HG03442 (cell line): ENCODE measurements at regions not wholly inside any gene's neighbourhood (a gene's known extent, or its start where the extent isn't known, plus 50 kb on each side); places are given as distances from the start of the nearest gene placed in this dataset.
"Not testable (repeated sequence)": the region's sequence is repeated elsewhere in the genome, so short reads cannot be mapped to it uniquely, and the experiment has no call there.

Experiments used
- ATAC-seq: cut with Tn5 transposase; IDR thresholded peaks from one replicate; pipeline ENCODE4 v1.9.1; 2021; ENCODE audit warnings: mild to moderate bottlenecking, moderate library complexity; ENCODE audit not compliant: unreplicated experiment

- no peak for ATAC-seq
These were observed 92.3 kb upstream of the CD44 start for GRCh38 chr11:35046681-35047080.

GRCh38 chr11:35047179-35047578 is 91.8 kb upstream of the CD44 start:
- ATAC-seq = no peak

GRCh38 chr11:35047769-35048168 is 91.2 kb upstream of the CD44 start:
- no peak for ATAC-seq

GRCh38 chr11:35048346-35048745 is 90.6 kb upstream of the CD44 start:
- ATAC-seq = not testable (repeated sequence)

- no peak for ATAC-seq
These were observed 89.0 kb upstream of the CD44 start for GRCh38 chr11:35049859-35050531.

- ATAC-seq = no peak
These were observed 88.4 kb upstream of the CD44 start for GRCh38 chr11:35050541-35050995.

GRCh38 chr11:35056391-35057093 is 82.4 kb upstream of the CD44 start:
- no peak for ATAC-seq

GRCh38 chr11:35057926-35058668 is 80.9 kb upstream of the CD44 start:
- ATAC-seq = no peak

GRCh38 chr11:35058669-35059434 is 80.1 kb upstream of the CD44 start:
- no peak for ATAC-seq

- ATAC-seq = no peak
These were observed 77.2 kb upstream of the CD44 start for GRCh38 chr11:35061516-35062440.

- ATAC-seq = no peak
These were observed 75.5 kb upstream of the CD44 start for GRCh38 chr11:35063488-35063931.

GRCh38 chr11:35064114-35064800 is 74.7 kb upstream of the CD44 start:
- ATAC-seq = no peak

- ATAC-seq = no peak
These were observed 73.4 kb upstream of the CD44 start for GRCh38 chr11:35065566-35065965.

- no peak for ATAC-seq
These were observed 72.9 kb upstream of the CD44 start for GRCh38 chr11:35066030-35066429.

GRCh38 chr11:35066783-35067423 is 72.1 kb upstream of the CD44 start:
- peak; percentile 86 for ATAC-seq

- ATAC-seq = no peak
These were observed 67.2 kb upstream of the CD44 start for GRCh38 chr11:35071722-35072121.

GRCh38 chr11:35073691-35074419 is 65.1 kb upstream of the CD44 start:
- ATAC-seq = no peak
